Stimulated activated CD8-positive, alpha-beta memory T cell treated with anti-CD3 and anti-CD28 coated beads, Interleukin-4, amount 100 ng/mL, for 4 hours (primary cell): ENCODE measurements at regions not wholly inside any gene's neighbourhood (a gene's known extent, or its start where the extent isn't known, plus 50 kb on each side); places are given as distances from the start of the nearest gene placed in this dataset.

ENCODE experiments used
- DNase-seq, 2 donors: peaks; one replicate each; pipeline ENCODE4 v3.0.0-alpha.2; 2020; ENCODE audit warnings: low read depth in 2 of 2, low spot score in 1 of 2

DNA sequence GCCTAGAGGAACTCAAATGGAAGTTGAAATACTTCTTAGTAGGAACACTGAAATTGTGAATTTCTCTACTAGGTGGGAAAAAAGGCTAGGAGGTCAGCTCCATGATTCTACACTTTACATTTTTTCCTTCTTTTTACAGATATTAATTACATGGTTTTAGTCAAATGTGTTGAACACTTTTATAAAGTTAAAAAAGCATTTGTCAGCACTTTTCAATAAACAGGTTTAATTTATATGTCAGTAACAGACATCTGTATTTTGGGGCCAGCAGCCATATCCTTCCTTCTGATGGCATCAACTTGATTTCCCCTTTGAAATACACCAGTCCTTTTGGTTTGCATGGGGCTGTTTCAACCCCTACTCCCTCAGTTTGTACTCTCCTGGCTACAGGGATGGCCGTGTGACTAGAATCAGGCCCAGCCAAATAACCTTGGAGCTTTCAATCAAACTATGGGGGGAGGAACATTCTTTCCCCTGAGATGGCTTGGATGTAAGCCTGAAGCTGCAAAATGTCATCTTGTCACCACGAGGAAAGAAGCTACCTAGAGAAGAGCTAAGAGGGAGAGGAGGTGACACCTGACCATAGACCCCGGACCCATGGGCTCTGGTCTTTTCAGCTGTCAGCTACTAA lies 171.0 kb upstream of the NEBL start:
- DNase-seq, result no peak

DNA sequence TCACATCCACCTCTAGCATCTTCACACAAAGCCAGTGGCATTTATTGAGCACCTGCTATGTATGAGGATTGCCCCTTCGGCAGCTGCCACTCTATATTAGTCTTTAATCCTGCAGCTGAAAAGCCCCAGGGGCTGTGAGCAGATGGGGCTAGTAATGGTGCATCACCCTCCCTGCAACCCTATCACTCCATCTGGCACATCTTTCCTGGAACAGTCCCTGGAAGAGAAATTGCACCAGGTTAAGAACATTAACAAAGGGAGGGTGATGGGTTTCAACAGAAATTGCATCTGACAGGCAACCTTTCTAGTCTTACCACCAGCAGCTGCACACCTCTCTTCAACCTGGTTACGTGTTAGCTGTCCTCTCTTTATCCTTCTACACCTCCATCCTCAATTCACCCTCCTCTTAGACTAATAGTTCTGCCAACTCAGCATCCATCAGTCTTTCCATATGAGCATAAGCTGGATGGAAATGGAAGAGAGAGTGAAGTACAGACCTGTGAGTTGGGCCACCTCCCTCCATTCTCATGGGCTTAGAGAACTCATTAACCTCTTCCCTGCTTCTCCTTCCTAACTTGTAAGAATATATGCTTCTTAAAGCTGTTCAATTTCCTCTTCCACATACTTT lies 168.6 kb upstream of the NEBL start:
- no peak for DNase-seq

DNA sequence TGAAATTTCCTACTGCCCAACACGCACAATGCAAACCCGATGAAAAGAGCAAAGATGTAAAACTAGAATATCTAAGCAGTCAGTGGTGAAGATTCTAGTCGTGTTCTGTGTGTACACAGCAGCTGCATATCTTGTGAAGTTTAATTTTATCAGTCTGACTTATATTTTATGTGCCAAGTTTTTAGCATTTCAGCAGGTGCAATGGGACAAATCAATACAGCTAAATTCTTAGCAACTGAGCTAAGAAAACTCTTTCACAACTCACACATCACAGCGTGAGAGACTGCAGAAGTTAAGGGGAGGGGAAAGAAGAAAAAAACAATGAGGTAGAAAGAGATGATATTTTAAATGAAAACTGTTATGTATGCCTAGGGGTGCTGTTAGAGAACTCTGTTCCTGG lies 164.9 kb upstream of the NEBL start:
- DNase-seq, result no peak

DNA sequence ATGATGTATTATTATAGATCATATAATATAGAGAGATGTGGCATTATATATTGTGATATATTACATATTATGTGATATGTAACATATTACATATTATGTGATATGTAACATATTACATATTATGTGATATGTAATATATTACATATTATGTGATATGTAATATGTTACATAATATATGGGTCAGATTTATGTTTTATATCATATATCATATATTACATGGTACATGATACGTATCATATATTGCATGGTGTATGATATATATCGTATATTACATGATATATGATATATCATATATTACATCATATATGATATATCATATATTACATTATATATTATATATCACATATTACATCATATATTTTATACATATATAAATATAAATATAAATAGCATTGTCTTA lies 164.1 kb upstream of the NEBL start:
- DNase-seq, result no peak

DNA sequence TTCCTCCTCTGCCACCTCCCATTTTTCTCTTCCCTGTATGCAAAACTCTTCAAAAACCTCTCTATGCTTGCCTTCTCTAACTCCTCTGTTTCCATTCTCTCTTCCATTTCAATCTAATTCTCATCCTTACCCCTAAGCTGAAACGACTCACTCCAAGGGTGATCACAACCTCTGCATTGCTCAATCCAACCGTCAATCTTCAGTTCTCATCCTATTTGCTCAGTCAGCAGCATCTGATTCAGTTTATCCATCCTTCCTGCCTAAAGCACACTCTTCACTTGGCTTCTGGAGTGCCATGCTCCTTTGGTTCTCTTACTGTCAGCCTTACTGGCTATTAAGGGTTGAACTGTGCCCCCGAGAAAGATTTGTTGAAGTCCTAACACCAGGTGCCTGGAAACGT lies 163.5 kb upstream of the NEBL start:
- DNase-seq, result no peak

DNA sequence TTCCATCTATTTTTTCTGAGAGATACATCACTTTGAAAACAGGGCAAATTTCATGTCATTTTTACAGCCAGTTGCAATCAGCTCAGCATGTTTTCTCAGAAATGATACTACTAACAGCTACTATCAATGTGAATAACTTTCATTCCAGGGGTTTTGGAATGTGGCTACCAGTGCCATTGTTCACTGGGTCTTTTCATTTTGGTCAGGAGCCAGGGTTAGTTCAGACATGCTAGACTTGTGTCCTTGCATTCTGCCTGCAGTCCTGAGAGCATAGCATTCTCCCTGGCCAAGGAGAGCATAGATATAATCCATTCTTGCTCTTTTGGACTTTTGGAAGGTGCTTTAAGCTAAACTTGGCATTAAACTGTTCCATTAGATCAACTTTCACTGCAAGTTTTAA lies 160.9 kb upstream of the NEBL start:
- no peak for DNase-seq

DNA sequence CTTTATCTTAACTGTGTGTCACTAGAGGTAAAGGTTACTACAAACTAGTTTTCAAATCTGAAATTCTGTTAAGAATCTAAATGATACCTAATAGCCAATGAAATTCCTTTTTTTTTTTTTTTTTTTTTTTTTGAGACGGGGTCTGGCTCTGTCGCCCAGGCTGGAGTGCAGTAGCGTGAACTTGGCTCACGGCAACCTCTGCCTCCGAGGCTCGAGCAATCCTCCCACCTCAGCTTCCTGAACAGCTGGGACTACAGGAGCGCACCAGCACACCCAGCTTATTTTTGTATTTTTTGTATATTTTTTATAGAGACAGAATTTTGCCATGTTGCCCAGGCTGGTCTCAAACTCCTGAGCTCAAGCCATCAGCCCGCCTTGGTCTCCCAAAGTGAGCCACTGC lies 160.3 kb upstream of the NEBL start:
- no peak for DNase-seq

DNA sequence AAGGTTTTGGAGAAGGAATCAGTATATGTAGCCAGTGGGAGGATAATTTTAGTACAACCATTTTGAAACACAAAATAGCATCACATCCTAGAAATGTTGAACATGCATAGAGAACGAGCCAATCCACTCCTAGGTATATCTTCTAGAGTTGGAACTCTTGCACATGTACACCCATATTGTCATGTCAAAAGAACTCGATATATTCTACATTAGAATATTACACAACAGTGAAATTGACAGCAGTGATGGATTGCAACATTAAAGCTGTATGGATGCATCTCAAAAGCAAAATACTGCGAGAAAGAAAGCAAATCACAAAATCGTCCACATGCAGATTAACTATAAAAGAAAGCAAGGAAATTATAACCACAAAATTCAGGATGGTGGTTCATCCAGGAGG lies 159.3 kb upstream of the NEBL start:
- DNase-seq, result no peak

DNA sequence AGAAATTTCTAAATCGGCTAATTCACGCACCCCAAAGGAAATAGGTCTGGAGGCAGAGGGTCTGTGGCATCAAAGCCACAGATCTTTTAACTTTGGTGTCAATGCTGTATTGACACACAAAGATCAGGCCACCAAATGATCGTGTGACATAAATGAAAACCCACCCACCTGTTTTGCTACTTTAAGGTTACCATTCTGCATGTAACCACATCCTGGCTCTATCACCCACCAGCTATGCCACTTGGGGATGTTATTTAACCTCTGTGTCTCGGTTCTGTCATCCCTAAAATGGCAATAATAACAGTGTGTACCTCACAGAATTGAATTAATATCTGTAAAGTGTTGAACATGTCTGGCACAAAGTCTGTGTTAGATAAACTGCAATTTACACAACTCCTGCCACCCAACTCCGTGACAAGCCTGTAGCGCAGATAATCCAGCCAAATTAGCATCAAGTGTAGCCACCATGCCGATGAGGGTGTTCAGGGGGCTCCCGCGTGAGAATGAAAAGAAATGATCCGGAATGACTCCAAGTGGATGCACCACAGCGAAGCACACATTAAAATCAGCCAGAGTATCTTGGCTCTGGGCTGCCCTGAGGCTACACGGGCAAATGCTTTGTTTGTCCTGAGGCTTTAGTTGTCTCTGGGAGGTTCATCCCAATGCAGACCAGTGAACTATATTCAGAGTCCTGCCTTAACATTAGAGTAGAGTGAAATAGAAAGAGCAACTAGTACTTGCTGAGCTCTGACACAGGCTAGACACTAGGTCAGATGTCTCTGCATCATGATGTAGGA lies 158.4 kb upstream of the NEBL start:
- no peak for DNase-seq

DNA sequence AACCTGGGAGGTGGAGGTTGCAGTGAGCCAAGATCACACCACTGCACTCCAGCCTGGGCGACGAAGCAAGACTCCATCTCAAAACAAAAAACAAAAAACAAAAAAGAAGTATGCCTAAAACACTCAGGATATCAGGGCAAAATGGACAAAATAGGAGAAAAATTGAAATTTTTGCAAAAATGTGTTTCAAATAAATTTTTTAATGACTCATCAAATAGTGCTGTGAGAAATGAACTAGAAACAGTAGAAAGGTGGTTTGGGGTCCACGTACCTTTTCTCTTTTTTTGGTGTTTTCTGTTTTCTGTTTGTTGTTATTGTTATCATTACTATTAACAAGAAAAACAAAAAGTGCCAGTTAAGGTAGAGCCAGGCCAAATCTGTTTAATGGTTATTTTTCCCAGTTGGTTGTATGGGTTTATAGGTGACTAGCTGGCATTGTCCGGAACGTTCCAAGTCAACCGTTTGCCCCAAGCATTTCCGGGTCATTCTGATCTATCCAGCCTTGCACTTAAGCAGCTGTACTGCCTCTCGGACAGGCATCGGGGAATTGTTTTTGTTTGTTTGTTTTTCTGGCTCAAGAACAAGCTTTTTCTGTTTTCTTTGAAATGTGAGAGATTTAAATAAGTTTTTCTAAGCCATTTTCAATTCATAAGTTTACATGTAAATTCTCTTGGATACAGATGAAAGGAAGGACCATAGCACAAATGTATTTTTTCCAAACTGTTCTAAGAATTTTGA lies 157.0 kb upstream of the NEBL start:
- DNase-seq, result no peak

DNA sequence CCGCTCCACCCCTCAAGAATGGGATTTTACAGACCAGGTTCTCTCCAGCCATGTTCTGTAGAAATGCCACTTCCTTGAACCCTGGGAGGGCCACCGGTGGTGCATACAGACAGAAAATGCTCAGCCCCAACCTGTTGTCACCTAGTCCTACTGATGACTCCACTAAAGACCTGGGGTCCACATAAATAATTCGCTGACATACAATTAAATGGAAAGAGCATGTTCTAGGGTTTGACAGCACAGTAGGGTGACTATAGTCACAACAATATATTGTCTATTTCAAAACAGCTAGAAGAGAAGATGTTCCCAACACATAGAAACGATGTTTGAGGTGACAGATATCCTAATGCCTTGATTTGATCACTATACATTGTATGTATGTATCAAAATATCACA lies 155.6 kb upstream of the NEBL start:
- no peak for DNase-seq

DNA sequence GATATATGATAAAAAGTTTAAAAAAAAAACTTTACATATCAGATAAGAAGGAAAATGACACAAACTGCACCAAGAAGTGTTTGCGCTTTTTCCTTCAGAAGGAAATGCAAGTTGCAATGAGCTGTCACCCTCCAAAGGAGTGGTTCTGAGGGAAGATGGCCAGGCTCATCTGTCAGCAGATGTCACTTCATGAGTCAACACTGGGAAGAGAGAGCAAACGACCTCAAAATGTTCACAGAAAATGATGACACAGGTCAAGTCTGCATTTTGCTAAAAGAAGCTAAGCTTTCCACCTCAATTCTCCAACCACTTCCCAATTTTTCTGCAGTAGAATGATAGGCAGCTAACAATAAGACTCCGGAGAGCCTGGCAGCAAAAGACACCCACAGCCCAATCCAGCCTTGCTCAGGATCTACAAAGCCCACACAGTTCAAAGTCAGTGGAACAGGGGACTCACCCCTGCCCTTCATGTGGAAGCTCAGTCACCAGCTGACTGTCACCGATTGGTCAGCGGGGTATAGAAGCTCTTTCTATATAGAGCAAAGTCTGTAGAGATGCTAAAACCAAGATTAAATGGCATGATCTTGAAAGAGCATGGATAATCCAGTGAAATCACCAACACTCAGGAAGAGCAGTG lies 155.1 kb upstream of the NEBL start:
- DNase-seq, result no peak

DNA sequence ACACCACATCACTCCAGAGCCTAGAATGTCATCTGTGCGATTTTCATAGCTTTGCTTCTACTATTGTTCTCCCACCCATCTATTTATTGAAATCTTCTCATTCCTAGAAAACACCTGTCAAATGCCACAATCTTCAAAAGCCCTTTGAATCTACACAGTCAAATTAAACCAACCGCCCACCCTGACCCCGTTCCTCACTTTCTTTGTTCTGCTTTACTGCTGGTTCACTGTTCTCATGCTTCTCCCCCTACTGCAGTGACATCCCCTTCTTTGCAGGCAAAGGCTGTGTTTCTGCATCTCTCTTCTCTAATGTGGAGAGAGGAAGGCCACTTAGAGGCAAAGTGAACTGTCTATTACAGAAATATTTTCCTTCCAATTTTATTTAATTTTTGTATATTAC lies 152.4 kb upstream of the NEBL start:
- no peak for DNase-seq

DNA sequence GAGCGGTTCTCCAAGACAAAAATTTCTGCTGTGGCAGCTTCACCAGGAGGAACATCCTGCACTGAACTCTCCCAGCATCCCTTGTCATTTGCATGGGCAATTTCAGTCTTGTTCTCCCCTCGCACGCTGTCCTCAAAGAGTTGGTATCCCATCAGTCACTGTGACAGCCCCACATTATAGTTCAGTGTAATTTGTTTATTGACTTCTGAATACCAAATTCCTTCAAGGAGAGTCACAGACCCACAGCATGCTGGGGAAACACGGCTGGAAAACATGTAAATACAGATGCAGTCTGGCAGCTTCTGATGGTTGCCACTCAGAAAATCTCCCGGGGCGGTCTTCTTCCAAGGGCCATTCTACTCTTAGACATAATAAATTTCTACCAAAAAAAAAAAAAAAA lies 151.0 kb upstream of the NEBL start:
- no peak for DNase-seq

DNA sequence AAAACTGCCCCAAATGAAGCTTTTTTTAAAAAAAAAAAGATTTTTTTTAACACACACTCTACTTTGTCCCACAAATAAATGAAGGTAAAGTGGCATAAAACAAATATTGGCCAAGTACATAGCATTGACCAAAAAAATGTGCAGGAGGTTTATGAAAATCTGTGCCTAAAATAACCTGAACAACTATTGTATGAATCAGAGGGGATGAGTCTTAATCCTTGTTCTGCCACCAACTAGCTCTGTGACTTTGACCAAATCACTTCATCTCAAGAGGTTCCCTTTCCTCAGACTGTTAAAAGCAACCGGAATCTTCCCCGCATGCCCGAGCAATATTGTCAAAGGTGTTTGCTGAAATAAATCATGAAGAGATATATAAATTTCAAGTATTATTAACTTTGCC lies 150.4 kb upstream of the NEBL start:
- no peak for DNase-seq

DNA sequence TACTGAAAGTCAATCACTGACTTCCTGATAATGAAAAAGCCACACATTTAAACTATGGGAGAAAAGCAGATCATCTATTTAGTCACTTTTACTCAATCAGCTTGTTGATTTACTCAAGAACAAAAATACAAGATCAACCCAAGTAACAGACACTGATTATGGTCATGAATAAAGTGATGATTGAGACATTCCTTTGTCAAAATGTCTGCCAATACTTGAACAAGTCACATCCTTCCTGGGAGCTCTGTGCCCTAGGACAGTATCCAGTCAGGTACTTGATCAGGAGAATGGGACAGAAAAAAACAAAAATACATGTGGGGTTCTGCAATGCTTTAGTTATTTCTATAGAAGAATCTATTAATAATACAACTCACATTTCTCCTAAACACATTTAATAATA lies 150.0 kb upstream of the NEBL start:
- no peak for DNase-seq

DNA sequence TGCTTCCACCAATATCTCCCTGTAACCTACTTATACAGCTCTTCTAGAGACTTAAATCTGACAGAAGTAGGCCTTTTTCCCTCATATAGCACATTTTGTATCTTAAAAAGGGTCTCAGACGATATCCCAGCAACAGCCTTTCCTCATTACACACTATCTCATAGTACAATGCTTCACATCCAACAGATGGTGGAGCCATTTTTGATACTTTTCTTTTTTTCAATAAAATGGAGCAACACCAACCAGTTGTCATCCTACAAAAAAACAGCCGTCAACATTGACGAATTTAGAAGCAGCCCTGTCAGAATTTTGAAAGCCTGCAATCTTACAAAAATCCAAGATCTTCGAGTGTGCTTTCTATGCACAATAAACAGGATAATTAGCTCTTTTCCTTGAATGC lies 145.9 kb upstream of the NEBL start:
- no peak for DNase-seq

DNA sequence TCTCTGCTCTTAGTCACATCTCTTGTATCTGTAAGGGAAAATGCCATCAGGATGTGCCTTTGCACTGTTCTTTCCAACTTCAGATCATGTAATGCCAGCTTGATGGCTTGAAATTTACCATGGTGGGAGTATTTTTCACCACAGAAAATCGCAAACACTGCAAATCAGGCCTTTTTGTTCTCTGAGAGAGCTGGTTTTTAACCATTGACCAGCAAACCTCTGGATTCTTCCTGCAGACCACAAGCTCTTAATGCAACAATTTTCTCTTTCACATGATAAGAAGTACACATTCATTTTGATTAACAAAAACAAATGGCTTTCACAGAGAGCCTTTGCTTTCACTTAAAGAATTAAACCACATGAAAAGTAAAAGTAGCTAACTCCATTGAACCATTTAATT lies 145.4 kb upstream of the NEBL start:
- DNase-seq, result no peak

DNA sequence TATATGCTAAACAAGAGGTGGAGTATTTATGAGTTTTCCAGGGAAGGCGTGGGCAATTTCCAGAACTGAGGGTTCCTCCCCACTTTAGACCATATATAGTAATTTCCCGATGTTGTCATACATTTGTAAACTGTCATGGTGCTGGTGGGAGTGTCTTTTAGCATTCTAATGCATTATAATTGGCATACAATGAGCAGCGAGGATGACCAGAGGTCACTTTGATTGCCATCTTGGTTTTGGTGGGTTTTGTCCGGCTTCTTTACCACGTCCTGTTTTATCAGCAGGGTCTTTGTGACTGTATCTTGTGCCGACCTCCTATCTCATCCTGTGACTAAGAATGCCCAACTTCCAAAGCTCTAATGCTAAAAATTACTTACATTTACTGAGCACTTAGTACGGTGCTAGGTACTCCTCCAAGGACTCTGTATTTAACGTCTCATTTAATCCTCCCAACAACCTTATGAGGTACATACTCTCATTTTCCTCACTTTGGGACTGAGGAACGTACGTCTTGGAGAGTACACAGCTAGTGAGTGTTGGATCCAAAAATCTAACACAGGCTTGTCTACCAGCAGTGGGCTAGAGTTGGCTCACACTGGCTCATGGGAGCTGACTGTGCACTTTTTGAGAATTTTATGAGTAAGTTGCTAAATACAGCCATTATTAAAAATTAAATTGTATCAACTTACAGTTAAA lies 144.8 kb upstream of the NEBL start:
- no peak for DNase-seq

DNA sequence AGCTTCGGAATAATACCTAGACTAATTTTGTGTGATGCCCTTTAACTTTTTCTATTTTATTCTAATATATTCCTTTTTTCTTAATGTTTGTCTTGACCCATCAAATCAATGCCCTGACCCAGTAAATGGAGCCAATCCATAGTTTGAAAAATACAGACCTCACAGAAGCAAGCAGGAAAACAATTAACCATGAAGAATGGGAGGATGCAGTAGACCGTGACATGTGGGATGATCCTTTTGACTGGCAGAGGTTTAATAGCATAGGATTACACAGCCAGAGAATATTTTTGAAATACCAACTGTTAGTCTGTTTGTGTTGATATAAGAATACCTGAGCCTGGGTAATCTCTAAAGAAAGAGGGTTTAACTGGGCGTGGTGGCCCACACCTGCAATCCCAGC lies 142.6 kb upstream of the NEBL start:
- no peak for DNase-seq

DNA sequence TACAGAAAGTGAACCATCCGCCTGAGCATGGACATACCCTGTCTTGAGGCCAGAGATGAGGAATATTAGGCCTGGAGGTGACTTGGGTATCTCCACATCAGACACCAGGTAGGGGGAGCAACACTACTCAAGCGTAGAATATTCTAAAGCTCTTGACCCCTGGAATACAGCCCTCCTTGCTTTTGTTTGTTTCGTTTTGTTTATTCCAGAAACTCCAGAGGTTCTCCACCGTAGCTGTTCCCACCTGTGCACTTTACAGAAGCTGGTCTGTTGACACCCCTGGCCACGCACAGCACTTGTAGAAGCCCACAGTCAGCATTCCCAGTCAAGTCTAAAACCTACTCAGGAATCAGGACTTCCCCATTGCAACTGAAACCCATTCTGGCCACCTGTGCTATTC lies 139.6 kb upstream of the NEBL start:
- no peak for DNase-seq
